Central memory CD8-positive, alpha-beta T cell (primary cell): ENCODE measurements at regions not wholly inside any gene's neighbourhood (a gene's known extent, or its start where the extent isn't known, plus 50 kb on each side); places are given as distances from the start of the nearest gene placed in this dataset.

Experiments
- ATAC-seq: fragments of 150-1000 bp; cut with Tn5 transposase; replicated peaks from 2 replicates; pipeline ENCODE4 v1.10.0; 2022; ENCODE audit warnings: mild to moderate bottlenecking, moderate FRiP score, moderate number of reproducible peaks; ENCODE audit not compliant: poor library complexity, severe bottlenecking; ENCODE audit errors: extremely low read depth
- DNase-seq, 2 donors: peaks; one replicate each; pipeline ENCODE4 v3.0.0; 2021; ENCODE audit warnings: low spot score in 2 of 2
- H3K27ac Mint-ChIP-seq: one replicate; pipeline ENCODE4 v1.8.0; 2022; ENCODE audit warnings: low read depth, mild to moderate bottlenecking, moderate library complexity, mixed read lengths
- H3K27me3 Mint-ChIP-seq: one replicate; pipeline ENCODE4 v1.8.0; 2022; ENCODE audit warnings: mixed read lengths
- H3K36me3 Mint-ChIP-seq: one replicate; pipeline ENCODE4 v1.8.0; 2022; ENCODE audit warnings: mild to moderate bottlenecking, moderate library complexity, mixed read lengths; ENCODE audit not compliant: insufficient read depth
- H3K4me1 Mint-ChIP-seq: one replicate; pipeline ENCODE4 v1.8.0; 2022; ENCODE audit warnings: mixed read lengths
- H3K4me3 Mint-ChIP-seq: one replicate; pipeline ENCODE4 v1.8.0; 2022; ENCODE audit warnings: mild to moderate bottlenecking, moderate library complexity, mixed read lengths
- H3K9me3 Mint-ChIP-seq: one replicate; pipeline ENCODE4 v1.8.0; 2022; ENCODE audit warnings: mixed read lengths

DNA sequence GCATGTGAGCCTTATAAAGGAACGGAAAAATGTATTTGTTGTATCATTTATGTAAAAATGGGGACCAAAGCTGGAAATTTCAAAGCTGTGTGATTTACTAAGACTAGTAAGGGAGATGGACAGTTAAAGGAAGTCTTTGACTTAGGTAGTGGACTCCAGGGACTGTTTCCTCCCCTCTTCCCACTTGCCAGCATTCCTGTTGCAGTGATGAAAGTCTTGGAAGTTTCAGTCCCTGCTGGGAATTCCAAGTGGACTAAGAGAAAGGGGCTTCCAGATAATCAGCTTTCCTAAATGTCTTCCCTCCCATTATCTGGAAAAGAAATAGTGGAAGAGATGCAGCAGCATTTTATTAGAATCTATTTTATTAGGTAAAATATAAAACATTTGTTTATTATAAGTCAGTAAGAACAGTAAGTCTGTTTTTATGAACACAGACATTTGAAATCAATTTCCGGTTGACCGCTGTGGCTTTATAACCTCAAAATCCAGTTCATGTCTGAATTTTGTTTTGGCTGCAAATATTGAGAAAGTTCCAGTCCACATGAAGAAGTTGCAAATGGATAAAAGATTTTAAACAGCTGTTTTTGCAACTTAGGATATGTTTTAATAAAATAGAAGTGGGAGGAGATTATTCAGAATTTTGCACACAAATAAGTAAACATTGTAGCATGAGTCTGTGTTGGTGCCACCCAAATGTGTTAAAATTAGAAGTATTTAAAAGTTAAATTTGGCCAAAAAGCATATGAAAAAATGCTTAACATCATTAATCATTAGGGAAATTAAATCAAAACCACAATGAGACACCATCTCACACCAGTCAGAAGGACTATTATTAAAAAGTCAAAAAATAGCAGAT, 141.8 kb downstream of the IL20RB start:
- no peaks in the 10 kb centered on the region for H3K36me3 Mint-ChIP-seq
- no peak overlapping the region for H3K4me3 Mint-ChIP-seq
- no peaks in the 10 kb centered on the region for H3K27me3 Mint-ChIP-seq
- DNase-seq (no peak), ATAC-seq (no peak)
- H3K27ac Mint-ChIP-seq = no peak overlapping the region
- no peaks in the 10 kb centered on the region for H3K4me1 Mint-ChIP-seq
- H3K9me3 Mint-ChIP-seq = no peaks in the 10 kb centered on the region

DNA sequence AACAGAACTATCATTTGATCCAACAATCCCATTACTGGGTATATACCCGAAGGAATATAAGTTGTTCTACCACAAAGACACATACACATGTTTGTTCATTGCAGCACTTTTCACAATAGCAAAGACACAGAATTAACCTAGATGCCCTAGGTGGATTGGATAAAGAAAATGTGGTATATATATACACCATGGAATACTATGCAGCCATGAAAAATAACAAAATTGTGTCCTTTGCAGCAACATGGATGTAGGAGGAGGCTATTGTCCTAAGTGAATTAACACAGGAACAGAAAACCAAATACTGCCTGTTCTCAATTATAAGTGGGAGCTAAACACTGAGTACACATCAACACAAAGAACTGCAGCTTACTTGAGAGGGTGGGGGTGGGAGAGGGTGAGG, 142.5 kb downstream of the IL20RB start:
- no peaks in the 10 kb centered on the region for H3K36me3 Mint-ChIP-seq
- H3K9me3 Mint-ChIP-seq = no peaks in the 10 kb centered on the region
- H3K4me3 Mint-ChIP-seq = no peak overlapping the region
- ATAC-seq = no peak
- H3K27ac Mint-ChIP-seq = no peak overlapping the region
- H3K27me3 Mint-ChIP-seq = no peaks in the 10 kb centered on the region
- DNase-seq = no peak
- no peaks in the 10 kb centered on the region for H3K4me1 Mint-ChIP-seq

DNA sequence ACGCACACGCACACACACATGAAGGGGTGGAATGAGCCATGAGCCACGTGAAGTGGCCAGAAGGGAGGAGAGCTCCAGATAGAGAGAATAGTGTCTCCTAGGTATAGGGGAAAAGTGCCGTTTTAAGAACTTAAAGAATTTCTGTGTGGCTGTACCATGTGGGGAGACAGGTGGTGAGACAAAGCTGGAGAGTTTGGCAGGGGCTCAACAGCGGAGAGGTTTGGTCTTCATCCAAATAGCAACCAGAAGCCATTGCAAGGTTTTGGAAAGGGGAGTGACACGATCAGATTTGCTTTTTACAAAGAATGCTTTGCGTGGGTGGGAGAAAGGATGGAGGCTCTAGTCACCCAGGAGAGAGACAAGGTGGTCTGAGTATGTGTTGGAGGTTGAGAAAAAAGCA, 146.0 kb downstream of the IL20RB start:
- DNase-seq (no peak), ATAC-seq (no peak)
- Mint-ChIP-seq H3K27ac (no peak overlapping the region), H3K9me3 (no peaks in the 10 kb centered on the region), H3K27me3 (peaks cover 25% of the 10 kb centered on the region), H3K4me1 (no peaks in the 10 kb centered on the region), H3K4me3 (no peak overlapping the region), H3K36me3 (no peaks in the 10 kb centered on the region)

DNA sequence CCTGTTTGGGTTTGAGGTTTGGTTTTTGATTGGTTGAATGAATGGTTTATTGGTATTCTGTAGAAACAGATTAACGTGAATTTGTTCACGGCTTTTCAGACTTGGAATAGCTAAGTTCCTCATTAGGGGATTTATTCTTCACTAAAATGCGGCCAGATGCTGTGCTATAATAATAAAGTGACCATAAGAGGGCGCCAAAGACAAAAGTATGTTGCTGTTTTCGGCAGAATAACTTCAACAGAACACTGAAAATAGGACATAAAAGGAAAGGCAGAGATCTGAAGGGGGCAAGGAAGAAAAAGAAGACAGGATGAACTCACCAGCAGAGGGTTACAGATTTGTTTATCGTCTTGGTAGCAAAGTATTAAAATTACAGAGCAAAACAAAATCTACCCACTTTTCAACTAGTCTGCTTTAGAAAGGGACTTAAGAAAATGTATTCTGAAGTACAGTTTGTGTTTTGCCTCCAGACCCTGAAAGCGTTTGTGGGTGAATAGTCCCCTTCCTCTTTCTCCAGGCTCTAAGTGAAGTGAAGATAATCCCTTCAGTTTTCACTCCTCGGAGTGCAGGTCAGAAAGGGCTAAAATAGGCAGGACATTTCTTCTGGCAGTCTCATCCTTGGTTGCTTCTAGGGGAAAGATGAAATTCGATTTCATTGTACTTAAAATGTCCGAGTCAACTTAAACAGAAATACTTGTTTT, 147.6 kb downstream of the IL20RB start:
- no peaks in the 10 kb centered on the region for H3K9me3 Mint-ChIP-seq
- peaks cover 27% of the 10 kb centered on the region for H3K27me3 Mint-ChIP-seq
- H3K4me3 Mint-ChIP-seq = no peak overlapping the region
- H3K4me1 Mint-ChIP-seq = no peaks in the 10 kb centered on the region
- DNase-seq (no peak), ATAC-seq (no peak)
- H3K27ac Mint-ChIP-seq = no peak overlapping the region
- no peaks in the 10 kb centered on the region for H3K36me3 Mint-ChIP-seq

DNA sequence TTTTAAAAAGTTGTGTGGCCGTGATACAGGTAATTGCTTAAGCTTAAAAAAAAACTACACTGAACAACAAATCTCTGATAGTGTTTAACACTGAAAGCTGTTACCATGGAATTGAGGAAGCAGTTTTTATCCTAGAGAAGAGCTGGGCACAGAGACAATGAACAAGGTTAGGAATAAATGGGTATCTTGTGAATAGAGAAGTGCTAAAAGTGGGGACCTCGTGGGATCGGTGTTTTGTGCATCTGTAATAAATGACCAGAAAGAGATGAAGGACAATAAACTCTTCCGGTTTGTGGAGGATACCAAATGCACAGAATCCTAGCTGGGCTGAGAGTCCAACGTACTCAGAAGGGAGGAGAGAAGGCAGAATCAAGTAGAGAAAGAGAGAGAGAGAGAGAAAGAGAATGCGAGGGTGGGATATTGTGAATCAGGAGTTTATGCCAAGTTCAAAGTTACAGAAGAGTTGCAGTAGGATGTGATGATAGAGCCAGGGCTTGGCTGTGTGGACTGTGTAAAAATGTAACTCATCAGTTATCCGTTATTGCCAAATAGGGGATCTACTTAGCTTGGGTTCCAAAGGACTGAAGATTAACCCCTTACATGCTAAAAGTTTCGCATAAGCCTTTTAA, 148.9 kb downstream of the IL20RB start:
- Mint-ChIP-seq H3K4me3 (no peak overlapping the region), H3K9me3 (no peaks in the 10 kb centered on the region), H3K27ac (no peak overlapping the region), H3K4me1 (no peaks in the 10 kb centered on the region), H3K27me3 (peaks cover 27% of the 10 kb centered on the region), H3K36me3 (no peaks in the 10 kb centered on the region)
- DNase-seq (no peak), ATAC-seq (no peak)

DNA sequence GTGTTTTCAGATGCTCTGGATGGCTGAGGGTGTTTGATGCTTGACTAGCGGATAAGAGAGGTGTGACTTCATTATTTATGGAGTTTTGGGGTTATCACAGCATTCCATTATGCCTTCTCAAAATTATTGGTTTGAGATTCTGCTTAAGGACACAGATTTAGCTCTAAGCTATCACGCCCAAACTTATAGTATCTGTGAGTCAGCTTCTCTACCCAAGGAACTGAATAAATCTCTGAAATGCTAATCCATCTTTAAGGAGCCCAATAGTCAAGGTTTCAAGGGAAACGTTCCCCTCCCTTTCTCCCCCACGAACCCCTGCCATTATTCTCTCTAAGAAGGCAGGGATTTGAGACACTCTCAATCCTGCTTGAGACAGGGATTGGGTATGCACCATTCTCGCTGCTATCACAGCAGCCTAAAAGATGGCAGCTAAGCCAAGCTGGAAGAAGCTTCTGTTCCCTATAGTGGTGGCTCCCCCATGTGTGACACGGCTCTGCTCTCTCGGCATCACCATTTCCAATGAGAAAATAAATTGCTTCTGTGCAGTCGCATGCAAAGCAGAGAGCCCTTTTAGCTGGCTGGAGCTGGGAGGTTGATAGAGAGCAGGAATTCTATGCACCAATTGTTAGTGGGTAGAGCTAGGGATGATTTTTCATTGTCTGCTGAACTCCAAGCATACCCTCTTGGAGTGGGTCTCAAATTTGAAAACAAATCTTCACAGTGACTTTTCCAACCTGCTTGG, 151.1 kb downstream of the IL20RB start:
- ATAC-seq = no peak
- no peaks in the 10 kb centered on the region for H3K9me3 Mint-ChIP-seq
- no peaks in the 10 kb centered on the region for H3K4me1 Mint-ChIP-seq
- H3K36me3 Mint-ChIP-seq = no peaks in the 10 kb centered on the region
- no peak for DNase-seq
- H3K27me3 Mint-ChIP-seq = peaks cover 27% of the 10 kb centered on the region
- no peak overlapping the region for H3K27ac Mint-ChIP-seq
- H3K4me3 Mint-ChIP-seq = no peak overlapping the region

DNA sequence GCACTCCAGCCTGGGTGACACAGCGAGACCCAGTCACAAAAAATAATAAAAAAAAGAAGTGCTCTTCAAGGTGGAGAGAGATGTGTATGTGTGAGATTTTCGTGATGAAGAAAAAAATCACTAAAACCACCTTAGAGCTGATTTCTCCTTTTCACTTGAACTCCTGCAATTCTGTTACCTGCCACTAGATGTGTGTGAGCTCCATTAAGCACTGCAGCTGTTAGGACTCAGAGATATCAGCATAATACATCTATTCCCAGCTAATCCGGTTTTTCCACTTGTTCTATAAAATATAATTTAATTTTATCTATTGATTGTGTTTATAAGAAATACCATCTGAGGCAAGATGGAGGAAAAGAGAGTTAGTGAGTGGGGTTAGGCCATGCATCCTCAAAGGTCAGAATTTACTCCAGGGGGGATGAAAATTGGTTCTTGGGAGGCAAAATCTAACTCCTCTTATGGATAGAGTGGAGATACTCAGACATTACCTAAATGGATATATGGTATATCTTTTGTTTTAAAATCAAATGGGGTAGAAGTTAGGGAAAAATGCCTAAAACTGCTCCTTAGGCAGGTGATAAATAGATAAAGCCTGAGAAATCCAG, 152.7 kb downstream of the IL20RB start:
- Mint-ChIP-seq H3K27ac (no peak overlapping the region), H3K4me3 (no peak overlapping the region), H3K27me3 (peaks cover 27% of the 10 kb centered on the region), H3K4me1 (no peaks in the 10 kb centered on the region), H3K9me3 (no peaks in the 10 kb centered on the region), H3K36me3 (peaks cover 1% of the 10 kb centered on the region)
- ATAC-seq (no peak), DNase-seq (no peak)

DNA sequence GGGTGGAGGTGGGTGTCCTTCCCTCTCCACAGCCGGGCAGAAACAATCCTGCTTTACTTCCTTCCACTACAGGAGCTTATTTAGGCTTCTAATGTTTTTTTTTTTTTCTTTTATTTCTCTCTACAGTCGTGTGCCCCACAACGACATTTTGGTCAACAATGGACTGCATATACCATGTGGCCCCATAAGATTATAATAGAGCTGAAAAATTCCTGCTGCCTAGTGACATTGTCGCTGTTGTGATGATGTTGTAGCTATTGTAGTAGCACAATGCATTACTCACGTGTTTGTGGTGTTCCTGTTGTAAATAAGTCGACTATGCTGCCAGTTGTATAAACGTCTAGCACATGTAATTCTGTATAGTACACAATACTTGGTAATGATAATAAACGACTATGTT, 153.7 kb downstream of the IL20RB start:
- Mint-ChIP-seq H3K36me3 (peaks cover 1% of the 10 kb centered on the region), H3K9me3 (no peaks in the 10 kb centered on the region), H3K4me3 (no peak overlapping the region), H3K4me1 (no peaks in the 10 kb centered on the region), H3K27me3 (peaks cover 33% of the 10 kb centered on the region), H3K27ac (no peak overlapping the region)
- DNase-seq (no peak), ATAC-seq (no peak)

DNA sequence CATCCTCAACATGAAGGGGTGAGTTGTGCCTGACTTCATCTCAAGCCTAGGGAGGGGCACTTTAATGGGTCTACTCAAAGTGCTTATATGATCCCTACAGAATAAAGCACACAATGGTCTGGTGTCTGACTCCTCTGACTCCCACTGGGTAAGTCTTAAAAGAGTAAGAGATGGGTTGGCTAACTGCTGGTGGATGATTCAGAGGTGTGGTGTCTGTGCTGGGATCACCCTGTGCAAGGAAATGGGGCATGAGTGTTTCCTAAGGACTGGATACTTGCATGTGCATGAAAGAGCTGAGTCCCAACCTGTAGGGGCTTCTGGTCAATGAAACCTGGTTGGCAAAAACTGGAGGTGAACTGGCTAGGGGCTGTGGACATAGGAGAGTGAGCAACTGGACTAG, 158.8 kb downstream of the IL20RB start:
- H3K4me1 Mint-ChIP-seq = no peaks in the 10 kb centered on the region
- DNase-seq (no peak), ATAC-seq (no peak)
- H3K36me3 Mint-ChIP-seq = peaks cover 3% of the 10 kb centered on the region
- no peaks in the 10 kb centered on the region for H3K9me3 Mint-ChIP-seq
- no peak overlapping the region for H3K27ac Mint-ChIP-seq
- no peak overlapping the region for H3K4me3 Mint-ChIP-seq
- H3K27me3 Mint-ChIP-seq = peaks cover 38% of the 10 kb centered on the region

DNA sequence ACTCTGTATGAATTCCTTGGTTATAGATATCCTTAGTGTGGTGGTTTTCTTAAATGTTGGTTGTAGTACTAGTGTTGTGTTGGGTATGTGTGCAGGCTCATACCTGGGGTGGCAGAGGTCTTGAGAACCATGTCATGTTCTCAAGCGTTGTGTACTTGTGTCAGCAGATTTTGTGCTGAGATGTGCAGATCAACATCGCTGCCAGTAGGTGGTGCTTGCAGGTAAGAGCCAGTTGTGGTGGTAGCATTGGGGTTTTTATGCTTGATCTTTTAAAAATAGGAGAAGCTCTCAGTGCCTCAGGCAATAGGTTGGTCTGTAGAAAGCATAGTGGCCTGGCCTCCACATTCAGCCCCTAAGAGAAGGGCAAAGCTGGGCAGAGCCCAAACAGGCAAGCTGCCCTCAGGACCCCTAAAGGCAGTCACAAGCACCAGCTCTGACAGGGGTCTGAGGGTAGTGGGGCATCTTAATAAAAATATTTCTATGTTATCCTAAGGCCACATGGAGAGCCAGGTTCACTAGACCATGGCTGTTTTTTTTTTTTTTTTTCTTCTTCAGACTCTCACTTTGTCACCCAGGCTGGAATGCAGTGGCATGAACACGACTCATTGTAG, 164.0 kb downstream of the IL20RB start:
- DNase-seq (no peak), ATAC-seq (no peak)
- Mint-ChIP-seq H3K27me3 (peaks cover 41% of the 10 kb centered on the region), H3K27ac (no peak overlapping the region), H3K9me3 (no peaks in the 10 kb centered on the region), H3K4me1 (no peaks in the 10 kb centered on the region), H3K4me3 (no peak overlapping the region), H3K36me3 (peaks cover 1% of the 10 kb centered on the region)

DNA sequence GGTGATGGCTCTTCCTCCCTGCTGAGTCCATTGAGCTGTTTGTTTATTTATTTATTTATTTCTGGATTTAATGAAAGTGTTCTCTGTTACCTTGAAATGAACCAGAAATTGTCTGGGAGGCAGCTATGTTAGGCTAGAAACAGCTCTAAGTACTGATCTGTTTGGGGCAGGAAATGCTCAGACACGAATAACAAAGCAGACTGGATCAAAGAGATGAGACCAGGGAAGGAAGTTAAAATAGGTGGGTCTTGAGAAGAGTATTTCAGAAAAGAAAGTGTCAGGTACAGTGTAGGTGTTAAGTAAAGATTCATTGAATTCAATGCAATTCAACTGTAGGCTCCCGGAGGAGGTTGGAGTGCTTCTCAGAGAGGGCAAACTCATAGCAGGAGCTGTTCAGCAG, 173.3 kb downstream of the IL20RB start:
- Mint-ChIP-seq H3K27ac (no peak overlapping the region), H3K4me1 (no peaks in the 10 kb centered on the region), H3K36me3 (no peaks in the 10 kb centered on the region), H3K4me3 (no peak overlapping the region), H3K27me3 (peaks cover 57% of the 10 kb centered on the region), H3K9me3 (no peaks in the 10 kb centered on the region)
- ATAC-seq = no peak
- DNase-seq = no peak

DNA sequence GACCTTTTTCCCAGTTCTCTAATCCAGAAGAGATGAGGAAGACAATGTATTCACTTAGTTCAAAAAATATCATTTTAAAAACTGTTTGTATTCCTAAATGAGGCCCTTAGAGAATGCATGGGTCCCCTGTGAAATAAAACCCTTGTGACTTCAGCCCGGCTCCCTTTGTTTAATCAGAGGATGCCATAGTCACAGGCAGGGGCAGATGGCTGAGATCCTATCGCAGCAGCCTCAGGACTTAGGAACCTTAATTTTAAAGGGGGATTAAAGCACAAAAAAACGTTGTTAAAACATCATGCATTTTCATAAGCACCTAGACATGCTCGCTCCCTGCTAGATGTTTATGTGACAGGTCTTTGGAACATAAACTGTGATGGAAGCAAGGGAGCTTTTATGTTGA, 176.6 kb downstream of the IL20RB start:
- peaks cover 85% of the 10 kb centered on the region for H3K27me3 Mint-ChIP-seq
- H3K27ac Mint-ChIP-seq = no peak overlapping the region
- H3K9me3 Mint-ChIP-seq = no peaks in the 10 kb centered on the region
- H3K4me3 Mint-ChIP-seq = no peak overlapping the region
- DNase-seq = no peak
- no peaks in the 10 kb centered on the region for H3K4me1 Mint-ChIP-seq
- ATAC-seq = no peak
- H3K36me3 Mint-ChIP-seq = no peaks in the 10 kb centered on the region
